CD4-positive, alpha-beta memory T cell (primary cell): ENCODE measurements at regions not wholly inside any gene's neighbourhood (a gene's known extent, or its start where the extent isn't known, plus 50 kb on each side); places are given as distances from the start of the nearest gene placed in this dataset.
A peak's percentile ranks its signal among the peaks of the same experiment; 100 is the strongest.

ENCODE experiments used
- CTCF ChIA-PET: fragments of 350-600 bp; sonication (Branson Sonifier 250); formaldehyde crosslinking; loops from one replicate; lab custom pipeline; 2021; ENCODE audit warnings: inconsistent platforms; ENCODE audit not compliant: partially characterized antibody; lab: Charles Lee
- POLR2A ChIA-PET: fragments of 350-600 bp; sonication (Branson Sonifier 250); formaldehyde crosslinking; loops from one replicate; lab custom pipeline; 2021; ENCODE audit not compliant: partially characterized antibody; lab: Charles Lee
- DNase-seq, 5 donors: peaks; one replicate each; pipeline versions ENCODE4 v3.0.0 to v3.0.0-alpha.2; 2020 to 2022; ENCODE audit warnings: mixed read lengths in 1 of 5
- H3K27ac ChIP-seq: one replicate; pipeline ENCODE4 v1.7.0; 2013; ENCODE audit warnings: low read depth, low read length
- H3K27me3 ChIP-seq: 2 replicates; pipeline ENCODE4 v1.7.0; 2013; ENCODE audit warnings: mild to moderate bottlenecking, low read length, moderate library complexity; ENCODE audit not compliant: insufficient read depth
- H3K36me3 ChIP-seq: 2 replicates; pipeline ENCODE4 v1.7.0; 2013; ENCODE audit warnings: mild to moderate bottlenecking, low read length, moderate library complexity; ENCODE audit not compliant: insufficient read depth
- H3K4me1 ChIP-seq: 2 replicates; pipeline ENCODE4 v1.7.0; 2013; ENCODE audit warnings: mild to moderate bottlenecking, low read length, moderate library complexity; ENCODE audit not compliant: insufficient read depth
- H3K4me3 ChIP-seq, 2 donors: one replicate each; pipeline ENCODE4 v1.7.0; 2013; ENCODE audit warnings: low read length in 2 of 2, mild to moderate bottlenecking in 1 of 2
- H3K9me3 ChIP-seq, 2 donors: one replicate each; pipeline ENCODE4 v1.7.0; 2013; ENCODE audit warnings: low read length in 2 of 2, control low read depth in 1 of 2; ENCODE audit not compliant: control insufficient read depth in 1 of 2
- H3K27ac Mint-ChIP-seq, 7 donors: one replicate each; pipeline ENCODE4 v1.8.0; 2020 to 2021; ENCODE audit warnings: mixed read lengths in 7 of 7, mild to moderate bottlenecking in 6 of 7, inconsistent platforms in 3 of 7, moderate library complexity in 3 of 7
- H3K27me3 Mint-ChIP-seq, 2 donors: one replicate each; pipeline ENCODE4 v1.8.0; 2020 to 2021; ENCODE audit warnings: mixed read lengths in 2 of 2
- H3K36me3 Mint-ChIP-seq, 2 donors: one replicate each; pipeline ENCODE4 v1.8.0; 2020 to 2021; ENCODE audit warnings: mixed read lengths in 2 of 2, inconsistent platforms in 1 of 2, mild to moderate bottlenecking in 1 of 2
- H3K4me1 Mint-ChIP-seq, 4 donors: one replicate each; pipeline ENCODE4 v1.8.0; 2020 to 2021; ENCODE audit warnings: mixed read lengths in 4 of 4, mild to moderate bottlenecking in 1 of 4
- H3K4me3 Mint-ChIP-seq, 8 donors: one replicate each; pipeline ENCODE4 v1.8.0; 2020 to 2021; ENCODE audit warnings: mixed read lengths in 8 of 8, mild to moderate bottlenecking in 7 of 8, moderate library complexity in 6 of 8, inconsistent platforms in 3 of 8
- H3K9me3 Mint-ChIP-seq, 8 donors: one replicate each; pipeline ENCODE4 v1.8.0; 2020 to 2021; ENCODE audit warnings: mixed read lengths in 8 of 8, mild to moderate bottlenecking in 5 of 8, inconsistent platforms in 3 of 8, moderate library complexity in 1 of 8
- intact Hi-C: fragments of 100-400 bp; cut with micrococcal nuclease; formaldehyde crosslinking; loops from one replicate; pipeline ENCODE4 v1.15.1; 2023

GRCh38 chr5:14016549-14016948, 72.1 kb upstream of the DNAH5 start:
- Histone ChIP-seq H3K36me3 (no peaks in the 10 kb centered on the region), H3K4me1 (peaks cover 5% of the 10 kb centered on the region), H3K27me3 (no peaks in the 10 kb centered on the region), H3K27ac (no peak overlapping the region), H3K4me3 (no peak overlapping the region), H3K9me3 (no peaks in the 10 kb centered on the region)
- peaks cover 3 to 6% (median 4%) of the 10 kb centered on the region in 4 donors for H3K4me1 Mint-ChIP-seq
- no peak for DNase-seq
- H3K27ac Mint-ChIP-seq, result no peak overlapping the region
- ChIA-PET POLR2A (no interaction called here), CTCF (no interaction called here)
- H3K27me3 Mint-ChIP-seq, result peaks cover 8 to 11% of the 10 kb centered on the region in 2 donors
- H3K36me3 Mint-ChIP-seq, result no peaks in the 10 kb centered on the region
- H3K9me3 Mint-ChIP-seq, result peaks cover 0 to 6% (median 1%) of the 10 kb centered on the region in 8 donors
- intact Hi-C loops, result no loop called here
- H3K4me3 Mint-ChIP-seq, result no peak overlapping the region

DNA sequence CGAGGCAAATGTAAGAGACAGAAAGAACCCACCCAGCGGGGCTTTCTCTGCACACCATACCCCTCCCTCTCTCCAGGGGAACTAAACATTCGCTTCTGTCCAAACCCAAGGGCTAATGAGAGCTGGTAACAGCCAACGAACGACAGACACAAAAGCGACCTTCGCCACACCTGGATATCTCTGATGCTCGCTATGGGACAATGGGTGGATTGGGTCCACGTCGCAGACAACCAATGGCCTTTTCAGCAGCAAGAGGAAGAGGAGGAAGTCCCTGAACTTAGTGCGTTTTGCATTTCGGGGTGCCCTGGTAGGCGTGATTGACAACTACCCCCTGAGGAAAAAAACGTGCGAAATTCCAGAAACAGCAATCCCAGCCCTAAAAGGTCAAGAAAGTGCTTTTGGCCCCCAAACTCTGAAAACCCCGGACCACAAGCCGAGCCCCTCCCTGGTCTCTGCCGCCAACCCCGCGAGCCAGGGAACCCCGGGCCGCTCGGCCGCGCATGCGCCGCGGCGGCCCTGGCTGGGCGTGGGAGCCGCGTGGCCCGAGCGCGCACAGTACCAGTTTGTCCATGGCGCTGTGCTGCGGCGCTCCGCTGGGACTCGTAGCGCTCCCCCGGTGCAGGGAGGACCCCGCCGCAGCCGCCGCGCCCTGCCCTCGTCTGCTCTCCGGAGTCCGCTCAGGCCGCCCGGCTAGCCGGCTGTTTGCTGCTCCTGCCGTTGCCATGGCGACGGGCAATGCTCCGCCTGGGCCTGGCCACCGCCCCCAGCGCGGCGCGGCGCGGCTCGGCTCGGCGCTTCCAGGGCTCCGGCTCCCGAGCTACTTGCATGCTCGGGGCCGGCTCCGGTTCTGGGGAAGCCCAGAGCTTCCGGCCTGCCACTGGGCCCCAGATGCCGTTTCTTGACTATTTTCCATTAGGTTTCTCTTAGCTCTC, 66.9 kb upstream of the DNAH5 start:
- no peaks in the 10 kb centered on the region for H3K27me3 ChIP-seq
- Mint-ChIP-seq H3K4me3 (peak overlapping the region; percentile 55 to 85 (median 76)), H3K36me3 (no peaks in the 10 kb centered on the region), H3K4me1 (peaks cover 7 to 12% (median 11%) of the 10 kb centered on the region in 4 donors), H3K9me3 (peaks cover 0 to 4% (median 0%) of the 10 kb centered on the region in 8 donors), H3K27me3 (peaks cover 12 to 19% of the 10 kb centered on the region in 2 donors), H3K27ac (no peak overlapping the region)
- H3K36me3 ChIP-seq, result no peaks in the 10 kb centered on the region
- intact Hi-C loops, result no loop called here
- H3K9me3 ChIP-seq, result no peaks in the 10 kb centered on the region
- ChIA-PET POLR2A (no interaction called here), CTCF (no interaction called here)
- H3K27ac ChIP-seq, result no peak overlapping the region
- peak in 2 of 5 donors; percentile 1 to 4 for DNase-seq
- peaks cover 12% of the 10 kb centered on the region for H3K4me1 ChIP-seq
- no peak overlapping the region for H3K4me3 ChIP-seq

- Histone ChIP-seq H3K4me3 (no peak overlapping the region), H3K9me3 (no peaks in the 10 kb centered on the region), H3K4me1 (peaks cover 12% of the 10 kb centered on the region), H3K27me3 (peaks cover 3% of the 10 kb centered on the region), H3K27ac (no peak overlapping the region), H3K36me3 (no peaks in the 10 kb centered on the region)
- Mint-ChIP-seq H3K4me1 (peaks cover 7 to 12% (median 11%) of the 10 kb centered on the region in 4 donors), H3K27ac (no peak overlapping the region), H3K27me3 (peaks cover 13 to 19% of the 10 kb centered on the region in 2 donors), H3K9me3 (peaks cover 0 to 5% (median 0%) of the 10 kb centered on the region in 8 donors), H3K36me3 (no peaks in the 10 kb centered on the region), H3K4me3 (no peak overlapping the region)
- ChIA-PET POLR2A (no interaction called here), CTCF (no interaction called here)
- DNase-seq, result no peak
- intact Hi-C loops, result no loop called here
Observed at GRCh38 chr5:14009575-14009974, 65.1 kb upstream of the DNAH5 start.

- peaks cover 13 to 19% of the 10 kb centered on the region in 2 donors for H3K27me3 Mint-ChIP-seq
- H3K36me3 Mint-ChIP-seq, result no peaks in the 10 kb centered on the region
- intact Hi-C loops, result no loop called here
- Histone ChIP-seq H3K27ac (no peak overlapping the region), H3K27me3 (peaks cover 3% of the 10 kb centered on the region), H3K4me1 (peaks cover 12% of the 10 kb centered on the region), H3K4me3 (no peak overlapping the region), H3K36me3 (no peaks in the 10 kb centered on the region), H3K9me3 (no peaks in the 10 kb centered on the region)
- H3K9me3 Mint-ChIP-seq, result peaks cover 0 to 4% (median 1%) of the 10 kb centered on the region in 8 donors
- peaks cover 7 to 12% (median 11%) of the 10 kb centered on the region in 4 donors for H3K4me1 Mint-ChIP-seq
- DNase-seq, result no peak
- H3K4me3 Mint-ChIP-seq, result no peak overlapping the region
- CTCF ChIA-PET, result no interaction called here
- POLR2A ChIA-PET, result no interaction called here
- no peak overlapping the region for H3K27ac Mint-ChIP-seq
Observed at GRCh38 chr5:14008819-14009311, 64.4 kb upstream of the DNAH5 start.

DNA sequence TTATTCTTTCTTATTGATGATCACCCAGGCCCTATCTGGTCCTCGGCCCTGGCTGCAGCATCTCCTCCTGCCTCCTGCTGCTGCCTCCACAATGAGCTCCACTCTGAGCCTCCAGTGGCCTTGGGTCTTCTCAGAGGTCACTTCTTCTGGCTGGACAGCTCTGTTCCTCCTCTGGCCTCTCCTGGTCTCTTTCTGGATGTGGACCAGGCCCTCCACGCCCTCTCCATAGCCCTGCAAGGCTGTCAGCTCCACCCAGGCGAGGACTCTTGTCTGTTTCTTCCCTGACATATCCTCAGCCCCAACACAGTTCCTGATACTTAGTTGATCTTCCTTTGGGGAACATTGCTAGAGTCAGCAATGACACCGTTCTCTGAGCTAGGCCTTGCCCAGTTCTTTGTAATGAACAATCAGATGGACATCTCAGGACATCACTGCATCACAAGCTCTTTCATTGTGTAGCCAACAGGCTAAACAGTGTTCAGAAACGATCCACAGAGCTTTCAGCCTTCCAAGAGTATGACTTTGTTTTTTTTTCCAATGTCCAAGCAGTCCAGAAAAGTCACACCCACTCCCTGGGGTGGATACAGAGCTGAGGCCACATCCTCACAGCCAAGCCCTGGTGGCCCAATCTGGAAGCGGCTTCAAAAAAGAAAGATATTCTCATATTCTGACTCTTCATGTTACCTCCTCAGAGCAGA, 62.5 kb upstream of the DNAH5 start:
- Mint-ChIP-seq H3K4me1 (peaks cover 6 to 10% (median 9%) of the 10 kb centered on the region in 4 donors), H3K9me3 (peaks cover 0 to 4% (median 1%) of the 10 kb centered on the region in 8 donors), H3K4me3 (no peak overlapping the region), H3K36me3 (no peaks in the 10 kb centered on the region), H3K27me3 (peaks cover 8 to 12% of the 10 kb centered on the region in 2 donors), H3K27ac (no peak overlapping the region)
- Histone ChIP-seq H3K27me3 (peaks cover 3% of the 10 kb centered on the region), H3K36me3 (no peaks in the 10 kb centered on the region), H3K4me1 (peaks cover 10% of the 10 kb centered on the region), H3K9me3 (no peaks in the 10 kb centered on the region), H3K4me3 (no peak overlapping the region), H3K27ac (no peak overlapping the region)
- ChIA-PET CTCF (no interaction called here), POLR2A (no interaction called here)
- intact Hi-C loops, result no loop called here
- DNase-seq, result no peak

- no peaks in the 10 kb centered on the region for H3K36me3 ChIP-seq
- peaks cover 0 to 16% (median 1%) of the 10 kb centered on the region in 8 donors for H3K9me3 Mint-ChIP-seq
- H3K27me3 ChIP-seq, result peaks cover 3% of the 10 kb centered on the region
- H3K4me3 ChIP-seq, result no peak overlapping the region
- H3K4me1 ChIP-seq, result no peaks in the 10 kb centered on the region
- H3K36me3 Mint-ChIP-seq, result no peaks in the 10 kb centered on the region
- CTCF ChIA-PET, result interaction anchor here (1.4 kb wide), 1 partner anchor 10 kb away, joined by 3 read pairs; no protein-coding TSS in a partner anchor
- no peak overlapping the region for H3K4me3 Mint-ChIP-seq
- no peak for DNase-seq
- H3K9me3 ChIP-seq, result no peaks in the 10 kb centered on the region
- no peak overlapping the region for H3K27ac Mint-ChIP-seq
- no peaks in the 10 kb centered on the region for H3K4me1 Mint-ChIP-seq
- intact Hi-C loops, result no loop called here
- no peak overlapping the region for H3K27ac ChIP-seq
- H3K27me3 Mint-ChIP-seq, result peaks cover 4% of the 10 kb centered on the region in 2 donors
- POLR2A ChIA-PET, result no interaction called here
Observed at GRCh38 chr5:14004598-14005394, 60.3 kb upstream of the DNAH5 start.
